HCT116 (cell line): ENCODE measurements at regions not wholly inside any gene's neighbourhood (a gene's known extent, or its start where the extent isn't known, plus 50 kb on each side); places are given as distances from the start of the nearest gene placed in this dataset.

Experiments used
- ATAC-seq: fragments of 200-7000 bp; cut with Tn5 transposase; 2 replicates; pipeline ENCODE4 v1.9.1; 2020; ENCODE audit warnings: mild to moderate bottlenecking, moderate library complexity
- BruUV-seq: library from RNA; stranded (reverse); fragments of 400-500 nt; replicated peaks from 2 replicates; lab custom pipeline; 2021; lab: Mats Ljungman, UMichigan
- CTCF ChIA-PET: fragments of 300-600 bp; sonication (Branson Sonifier 250); formaldehyde crosslinking; loops from one replicate; lab custom pipeline; 2021; ENCODE audit warnings: antibody characterized with exemption; lab: Charles Lee
- POLR2A ChIA-PET: fragments of 300-600, 350-600 bp; sonication (Branson Sonifier 250); formaldehyde crosslinking; loops from one replicate; lab custom pipeline; 2021; ENCODE audit warnings: antibody characterized with exemption; lab: Charles Lee
- RAD21 ChIA-PET, 2 experiments: fragments of 300-600 bp; sonication (Branson Sonifier 250); formaldehyde crosslinking; loops; one replicate each; lab custom pipeline; 2023; ENCODE audit warnings: low total read pairs in 2 of 2; ENCODE audit not compliant: uncharacterized antibody in 2 of 2, unreplicated experiment in 2 of 2, low non-redundant PET in 1 of 2; lab: Charles Lee
- DNase-seq: peaks from one replicate; pipeline ENCODE4 v3.0.0-alpha.2; 2010; ENCODE audit warnings: low read depth, low spot score
- H2AFZ ChIP-seq: fragments of 200-600 bp; shearing (Covaris generic), sonication (generic); 2 replicates; pipeline ENCODE4 v1.6.1; 2017; ENCODE audit warnings: low read depth, mixed run types, mixed read lengths, antibody characterized with exemption, low read length; ENCODE audit not compliant: poor library complexity, severe bottlenecking
- H3K27ac ChIP-seq: 2 replicates; pipeline ENCODE4 v1.5.1; 2012; ENCODE audit warnings: low read depth, low read length
- H3K27me3 ChIP-seq: fragments of 200-600 bp; sonication (generic); 2 replicates; pipeline ENCODE4 v1.6.1; 2016; ENCODE audit warnings: mixed run types, low read length, mixed read lengths; ENCODE audit not compliant: insufficient read depth
- H3K36me3 ChIP-seq, 2 experiments: fragments of 200-500 bp in 1 of 2; fragments of 200-600 bp in 1 of 2; sonication (Bioruptor generic) in 1 of 2; sonication (generic) in 1 of 2; 2 replicates each; pipeline versions ENCODE4 v1.5.1 to v1.6.1; 2014 to 2016; ENCODE audit warnings: low read length in 2 of 2, inconsistent platforms in 1 of 2, mixed read lengths in 1 of 2, mixed run types in 1 of 2; ENCODE audit not compliant: insufficient read depth in 2 of 2, control insufficient read depth in 1 of 2
- H3K4me1 ChIP-seq, 2 experiments: fragments of 200-600 bp in 1 of 2; sonication (generic) in 1 of 2; 2 replicates each; pipeline versions ENCODE4 v1.5.1 to v1.6.1; 2012 to 2017; ENCODE audit warnings: low read length in 2 of 2, inconsistent platforms in 1 of 2, mild to moderate bottlenecking in 1 of 2, mixed read lengths in 1 of 2, mixed run types in 1 of 2, moderate library complexity in 1 of 2; ENCODE audit not compliant: insufficient read depth in 2 of 2, control insufficient read depth in 1 of 2
- H3K4me2 ChIP-seq: fragments of 200-600 bp; sonication (generic); 2 replicates; pipeline ENCODE4 v1.6.1; 2017; ENCODE audit warnings: mixed run types, low read length, mixed read lengths
- H3K4me3 ChIP-seq, 2 experiments: fragments of 200-600 bp in 1 of 2; sonication (generic) in 1 of 2; replicated peaks in 1 of 2; 2 replicates each; pipeline ENCODE4 v1.5.1; 2011 to 2016; ENCODE audit warnings: low read length in 2 of 2, control low read depth in 1 of 2, low read depth in 1 of 2, mild to moderate bottlenecking in 1 of 2, mixed read lengths in 1 of 2, mixed run types in 1 of 2
- H3K79me2 ChIP-seq: fragments of 200-600 bp; sonication (generic); 2 replicates; pipeline ENCODE4 v1.6.1; 2017; ENCODE audit warnings: mild to moderate bottlenecking, mixed run types, low read length, moderate library complexity, mixed read lengths; ENCODE audit not compliant: insufficient read depth
- H3K9ac ChIP-seq: fragments of 200-600 bp; sonication (generic); 2 replicates; pipeline ENCODE4 v1.6.1; 2016; ENCODE audit warnings: low read length, mixed read lengths
- H3K9me2 ChIP-seq: fragments of 200-600 bp; sonication (generic), shearing (Covaris generic); 2 replicates; pipeline ENCODE4 v1.6.1; 2017; ENCODE audit warnings: mixed run types, mild to moderate bottlenecking, moderate library complexity; ENCODE audit not compliant: insufficient read depth
- H3K9me3 ChIP-seq, 2 experiments: fragments of 200-500 bp in 1 of 2; fragments of 200-600 bp in 1 of 2; sonication (Bioruptor generic) in 1 of 2; sonication (generic) in 1 of 2; 2 replicates each; pipeline ENCODE4 v1.6.1; 2014 to 2017; ENCODE audit warnings: low read length in 2 of 2, mixed read lengths in 2 of 2, inconsistent platforms in 1 of 2, low read depth in 1 of 2, mild to moderate bottlenecking in 1 of 2, mixed run types in 1 of 2, moderate library complexity in 1 of 2; ENCODE audit not compliant: control insufficient read depth in 1 of 2, insufficient read depth in 1 of 2
- H4K20me1 ChIP-seq: fragments of 200-600 bp; sonication (generic), shearing (Covaris generic); 2 replicates; pipeline ENCODE4 v1.6.1; 2017; ENCODE audit warnings: mixed run types, mild to moderate bottlenecking, moderate library complexity; ENCODE audit not compliant: insufficient read depth
- CEBPB ChIP-seq: IDR thresholded peaks from 2 replicates; pipeline ENCODE4 v1.6.1; 2012; ENCODE audit warnings: low read depth
- EGR1 ChIP-seq: IDR thresholded peaks from 2 replicates; pipeline ENCODE4 v1.6.1; 2012; ENCODE audit warnings: low read depth
- ELF1 ChIP-seq: IDR thresholded peaks from 2 replicates; pipeline ENCODE4 v1.6.1; 2012; ENCODE audit warnings: low read depth, borderline replicate concordance
- EZH2 ChIP-seq: fragments of 200-600 bp; sonication (generic); IDR thresholded peaks from 2 replicates; pipeline ENCODE4 v1.6.1; 2017; ENCODE audit warnings: antibody characterized with exemption, mixed run types
- RAD21 ChIP-seq: IDR thresholded peaks from 2 replicates; pipeline ENCODE4 v1.6.1; 2012; ENCODE audit warnings: low read depth, mild to moderate bottlenecking
- SIN3A ChIP-seq: IDR thresholded peaks from 2 replicates; pipeline ENCODE4 v1.6.1; 2012; ENCODE audit warnings: low read depth
- SP1 ChIP-seq: IDR thresholded peaks from 2 replicates; pipeline ENCODE4 v1.6.1; 2012; ENCODE audit warnings: low read depth
- SRF ChIP-seq: IDR thresholded peaks from 2 replicates; pipeline ENCODE4 v1.6.1; 2012; ENCODE audit warnings: low read depth
- TCF7L2 ChIP-seq: IDR thresholded peaks from 2 replicates; pipeline ENCODE4 v1.7.0; 2011; ENCODE audit warnings: borderline replicate concordance, inconsistent platforms; ENCODE audit not compliant: insufficient read depth, insufficient read length; ENCODE audit errors: extremely low read depth
- YY1 ChIP-seq: IDR thresholded peaks from 2 replicates; pipeline ENCODE4 v1.6.1; 2011; ENCODE audit warnings: low read length, low read depth, moderate library complexity, mild to moderate bottlenecking; ENCODE audit not compliant: insufficient replicate concordance; ENCODE audit errors: extremely low read depth
- intact Hi-C: fragments of 100-400 bp; cut with micrococcal nuclease; formaldehyde crosslinking; loops from 2 replicates; pipeline ENCODE4 v1.10.0; 2022
- TF ChIP-seq, protein P1 (sequence below), 3 experiments: fragments of 200-600 bp in 1 of 3; sonication (generic) in 1 of 3; IDR thresholded peaks in 2 of 3; conservative IDR thresholded peaks in 1 of 3; 2 replicates each; pipeline ENCODE4 v1.5.1; 2012 to 2017; ENCODE audit warnings: low read depth in 2 of 3, low read length in 2 of 3, antibody characterized with exemption in 1 of 3, borderline replicate concordance in 1 of 3, control low read depth in 1 of 3, mild to moderate bottlenecking in 1 of 3, mixed read lengths in 1 of 3, mixed run types in 1 of 3, moderate library complexity in 1 of 3; ENCODE audit not compliant: insufficient read depth in 1 of 3
- TF ChIP-seq, protein P2 (sequence below): IDR thresholded peaks from 2 replicates; pipeline ENCODE4 v1.6.1; 2012
- TF ChIP-seq, protein P3 (sequence below): IDR thresholded peaks from 2 replicates; pipeline ENCODE4 v1.6.1; 2011; ENCODE audit warnings: mild to moderate bottlenecking, low read length, moderate library complexity; ENCODE audit not compliant: insufficient replicate concordance; ENCODE audit errors: extremely low read depth
- TF ChIP-seq, protein P4 (sequence below): IDR thresholded peaks from 2 replicates; pipeline ENCODE4 v1.6.1; 2012

DNA sequence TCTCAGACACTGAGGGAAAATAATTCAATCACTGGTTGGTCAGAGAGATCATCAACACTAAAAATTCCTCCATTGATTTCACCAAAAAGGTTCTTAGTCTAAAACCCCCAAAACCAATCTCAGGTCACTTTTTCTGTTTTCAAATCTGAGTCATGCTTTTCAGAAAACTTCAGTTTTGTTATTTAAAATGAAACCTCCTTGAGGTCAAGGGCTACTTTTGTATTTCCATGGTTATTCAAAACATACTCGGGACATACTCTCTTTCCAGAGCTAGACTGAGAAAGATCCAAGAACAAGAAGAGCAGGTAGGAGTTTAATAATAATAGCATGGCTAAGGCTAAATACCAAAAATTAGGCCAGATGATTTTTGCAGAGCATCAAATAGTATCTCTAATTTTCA, 152.8 kb downstream of the SDHAF3 start:
- TF ChIP-seq CEBPB (no peak), ELF1 (no peak), SP1 (no peak), EGR1 (no peak), RAD21 (no peak), SIN3A (no peak), EZH2 (no peak)
- TF ChIP-seq, protein P1, sequence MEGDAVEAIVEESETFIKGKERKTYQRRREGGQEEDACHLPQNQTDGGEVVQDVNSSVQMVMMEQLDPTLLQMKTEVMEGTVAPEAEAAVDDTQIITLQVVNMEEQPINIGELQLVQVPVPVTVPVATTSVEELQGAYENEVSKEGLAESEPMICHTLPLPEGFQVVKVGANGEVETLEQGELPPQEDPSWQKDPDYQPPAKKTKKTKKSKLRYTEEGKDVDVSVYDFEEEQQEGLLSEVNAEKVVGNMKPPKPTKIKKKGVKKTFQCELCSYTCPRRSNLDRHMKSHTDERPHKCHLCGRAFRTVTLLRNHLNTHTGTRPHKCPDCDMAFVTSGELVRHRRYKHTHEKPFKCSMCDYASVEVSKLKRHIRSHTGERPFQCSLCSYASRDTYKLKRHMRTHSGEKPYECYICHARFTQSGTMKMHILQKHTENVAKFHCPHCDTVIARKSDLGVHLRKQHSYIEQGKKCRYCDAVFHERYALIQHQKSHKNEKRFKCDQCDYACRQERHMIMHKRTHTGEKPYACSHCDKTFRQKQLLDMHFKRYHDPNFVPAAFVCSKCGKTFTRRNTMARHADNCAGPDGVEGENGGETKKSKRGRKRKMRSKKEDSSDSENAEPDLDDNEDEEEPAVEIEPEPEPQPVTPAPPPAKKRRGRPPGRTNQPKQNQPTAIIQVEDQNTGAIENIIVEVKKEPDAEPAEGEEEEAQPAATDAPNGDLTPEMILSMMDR (IDR thresholded peaks at IDR 0.05 in 2 of 3, conservative IDR thresholded peaks at IDR 0.05 in 1 of 3; ENCODE audit: borderline replicate concordance in 1 of 3, insufficient read depth in 1 of 3, low read depth in 2 of 3, low read length in 2 of 3), result no peak
- TF ChIP-seq, protein P2, sequence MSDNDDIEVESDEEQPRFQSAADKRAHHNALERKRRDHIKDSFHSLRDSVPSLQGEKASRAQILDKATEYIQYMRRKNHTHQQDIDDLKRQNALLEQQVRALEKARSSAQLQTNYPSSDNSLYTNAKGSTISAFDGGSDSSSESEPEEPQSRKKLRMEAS, result no peak
- CTCF ChIA-PET, result no interaction called here
- Histone ChIP-seq H3K4me1 (no peaks in the 10 kb centered on the region), H3K4me2 (no peak overlapping the region), H3K4me3 (no peak overlapping the region), H3K27me3 (peaks cover 5% of the 10 kb centered on the region; the same call in 1 of the 2 replicates), H2AFZ (no peak overlapping the region), H4K20me1 (no peaks in the 10 kb centered on the region), H3K36me3 (no peaks in the 10 kb centered on the region), H3K9me2 (no peaks in the 10 kb centered on the region), H3K27ac (no peak overlapping the region), H3K9me3 (no peaks in the 10 kb centered on the region), H3K79me2 (no peaks in the 10 kb centered on the region), H3K9ac (no peak overlapping the region)
- RAD21 ChIA-PET, result no interaction called here
- POLR2A ChIA-PET, result no interaction called here
- no peak for DNase-seq
- no peak for ATAC-seq
- BruUV-seq, result no TSS peak
- intact Hi-C loops, result no loop called here

DNA sequence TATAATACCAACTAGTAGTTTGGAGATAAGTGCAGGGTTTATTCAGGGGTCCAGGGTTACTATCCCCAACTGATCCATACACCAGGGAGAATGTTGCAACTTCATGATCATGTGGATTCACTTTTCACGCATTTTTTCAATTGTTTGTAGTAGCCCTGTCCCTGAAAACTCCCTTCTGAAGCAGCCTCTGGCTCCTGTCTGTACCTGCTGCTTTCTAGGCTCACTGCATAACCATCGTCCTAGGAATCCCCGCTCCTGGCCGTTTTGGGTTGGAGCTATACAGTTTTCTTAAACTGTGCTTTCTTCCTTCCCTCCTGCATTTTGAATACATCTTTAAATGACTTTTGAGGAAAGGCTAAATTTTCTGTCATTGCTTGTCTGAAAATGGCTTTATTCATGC, 154.1 kb downstream of the SDHAF3 start:
- ChIA-PET RAD21 (no interaction called here), POLR2A (no interaction called here), CTCF (no interaction called here)
- Histone ChIP-seq H3K4me1 (no peaks in the 10 kb centered on the region), H3K9me3 (no peaks in the 10 kb centered on the region), H3K4me2 (no peak overlapping the region), H3K36me3 (no peaks in the 10 kb centered on the region), H3K9ac (no peak overlapping the region), H3K4me3 (no peak overlapping the region), H3K27me3 (peaks cover 5% of the 10 kb centered on the region; the same call in 1 of the 2 replicates), H2AFZ (no peak overlapping the region), H3K27ac (no peak overlapping the region), H3K79me2 (no peaks in the 10 kb centered on the region), H4K20me1 (no peaks in the 10 kb centered on the region), H3K9me2 (no peaks in the 10 kb centered on the region)
- ATAC-seq (no peak), DNase-seq (no peak)
- TF ChIP-seq YY1, result no peak
- no peak for TF ChIP-seq TCF7L2
- TF ChIP-seq, protein P3, sequence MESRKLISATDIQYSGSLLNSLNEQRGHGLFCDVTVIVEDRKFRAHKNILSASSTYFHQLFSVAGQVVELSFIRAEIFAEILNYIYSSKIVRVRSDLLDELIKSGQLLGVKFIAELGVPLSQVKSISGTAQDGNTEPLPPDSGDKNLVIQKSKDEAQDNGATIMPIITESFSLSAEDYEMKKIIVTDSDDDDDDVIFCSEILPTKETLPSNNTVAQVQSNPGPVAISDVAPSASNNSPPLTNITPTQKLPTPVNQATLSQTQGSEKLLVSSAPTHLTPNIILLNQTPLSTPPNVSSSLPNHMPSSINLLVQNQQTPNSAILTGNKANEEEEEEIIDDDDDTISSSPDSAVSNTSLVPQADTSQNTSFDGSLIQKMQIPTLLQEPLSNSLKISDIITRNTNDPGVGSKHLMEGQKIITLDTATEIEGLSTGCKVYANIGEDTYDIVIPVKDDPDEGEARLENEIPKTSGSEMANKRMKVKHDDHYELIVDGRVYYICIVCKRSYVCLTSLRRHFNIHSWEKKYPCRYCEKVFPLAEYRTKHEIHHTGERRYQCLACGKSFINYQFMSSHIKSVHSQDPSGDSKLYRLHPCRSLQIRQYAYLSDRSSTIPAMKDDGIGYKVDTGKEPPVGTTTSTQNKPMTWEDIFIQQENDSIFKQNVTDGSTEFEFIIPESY, result no peak
- no peak for TF ChIP-seq SRF
- TF ChIP-seq ELF1, result no peak
- TF ChIP-seq, protein P4, sequence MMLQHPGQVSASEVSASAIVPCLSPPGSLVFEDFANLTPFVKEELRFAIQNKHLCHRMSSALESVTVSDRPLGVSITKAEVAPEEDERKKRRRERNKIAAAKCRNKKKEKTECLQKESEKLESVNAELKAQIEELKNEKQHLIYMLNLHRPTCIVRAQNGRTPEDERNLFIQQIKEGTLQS, result no peak
- TF ChIP-seq EGR1, result no peak
- TF ChIP-seq SIN3A, result no peak
- no peak for TF ChIP-seq SP1
- intact Hi-C loops, result no loop called here
- no TSS peak for BruUV-seq
